A549 (cell line): ENCODE measurements at regions not wholly inside any gene's neighbourhood (a gene's known extent, or its start where the extent isn't known, plus 50 kb on each side); places are given as distances from the start of the nearest gene placed in this dataset.

ENCODE experiments used
- ATAC-seq, 2 experiments: fragments of 200-7000 bp in 1 of 2; fragments of >200 bp in 1 of 2; cut with Nextera tagmentation in 1 of 2; cut with Tn5 transposase in 1 of 2; 3 replicates each; pipeline versions ENCODE4 v1.8.0 to v1.9.1; 2018 to 2020; ENCODE audit warnings: mild to moderate bottlenecking in 1 of 2, moderate library complexity in 1 of 2
- CTCF ChIA-PET: fragments of 300-600 bp; sonication (Branson Sonifier 250); formaldehyde crosslinking; extraction: SDS; loops from one replicate; lab custom pipeline; 2021; ENCODE audit warnings: antibody characterized with exemption, inconsistent platforms; lab: Yijun Ruan, JAX
- POLR2A ChIA-PET: fragments of 350-600 bp; formaldehyde crosslinking; extraction: SDS; loops from one replicate; lab custom pipeline; 2021; ENCODE audit warnings: antibody characterized with exemption, inconsistent platforms; lab: Yijun Ruan, JAX
- DNase-seq, 2 experiments: peaks; one replicate each; pipeline versions ENCODE4 v3.0.0 to v3.0.0-alpha.2; 2011 to 2016; ENCODE audit warnings: low read depth in 1 of 2, low spot score in 1 of 2
- FAIRE-seq: peaks from 2 replicates; lab custom pipeline; 2011; peaks lifted over from hg19 to GRCh38; lab: Jason Lieb, UNC
- H3K27ac ChIP-seq, 2 experiments: fragments of >200 bp; sonication (Bioruptor Twin); formaldehyde crosslinking; 3 replicates each; pipeline ENCODE4 v1.5.1; 2016 to 2017
- H3K4me1 ChIP-seq: fragments of >200 bp; sonication (Bioruptor Twin); formaldehyde crosslinking; 3 replicates; pipeline ENCODE4 v1.6.1; 2016
- H3K4me2 ChIP-seq: fragments of >200 bp; sonication (Bioruptor Twin); formaldehyde crosslinking; 3 replicates; pipeline ENCODE4 v1.6.1; 2016
- H3K4me3 ChIP-seq: fragments of >200 bp; sonication (Bioruptor Twin); formaldehyde crosslinking; 3 replicates; pipeline ENCODE4 v1.5.1; 2016
- H3K9me3 ChIP-seq: fragments of >200 bp; sonication (Bioruptor Twin); formaldehyde crosslinking; 3 replicates; pipeline ENCODE4 v1.6.1; 2016
- BHLHE40 ChIP-seq: IDR thresholded peaks from 2 replicates; pipeline ENCODE4 v1.6.1; 2012; ENCODE audit warnings: low read depth, low read length, inconsistent platforms
- CHD2 ChIP-seq: fragments of 150-350 bp; IDR thresholded peaks from 2 replicates; pipeline ENCODE4 v1.6.1; 2014; ENCODE audit warnings: low read length; ENCODE audit not compliant: partially characterized antibody
- CHD4 ChIP-seq: fragments of 200-600 bp; sonication (generic); IDR thresholded peaks from 2 replicates; pipeline ENCODE4 v1.6.1; 2016; ENCODE audit warnings: antibody characterized with exemption, mild to moderate bottlenecking, borderline replicate concordance
- EHMT2 ChIP-seq: fragments of 200-600 bp; sonication (generic); IDR thresholded peaks from 2 replicates; pipeline ENCODE4 v1.6.1; 2016; ENCODE audit warnings: antibody characterized with exemption, low read depth, mild to moderate bottlenecking, moderate library complexity
- EP300 ChIP-seq, 2 experiments: fragments of >200 bp; sonication (Bioruptor Twin); formaldehyde crosslinking; IDR thresholded peaks; 2 replicates in 1 of 2; 3 replicates in 1 of 2; pipeline ENCODE4 v1.6.1; 2016 to 2017
- ESRRA ChIP-seq: fragments of 150-350 bp; IDR thresholded peaks from 2 replicates; pipeline ENCODE4 v1.6.1; 2014; ENCODE audit warnings: mild to moderate bottlenecking, low read length, borderline replicate concordance
- FOSB ChIP-seq: fragments of 250-450 bp; sonication (Bioruptor Pico); IDR thresholded peaks from 2 replicates; pipeline ENCODE4 v1.5.0; 2020; ENCODE audit warnings: mild to moderate bottlenecking, moderate library complexity
- HEYL ChIP-seq: fragments of 250-450 bp; sonication (Bioruptor Pico); IDR thresholded peaks from 2 replicates; pipeline ENCODE4 v1.8.0; 2021; ENCODE audit warnings: mild to moderate bottlenecking, moderate library complexity
- HOXB5 ChIP-seq: fragments of 250-450 bp; sonication (Bioruptor Pico); IDR thresholded peaks from 2 replicates; pipeline ENCODE4 v1.5.0; 2020; ENCODE audit warnings: mild to moderate bottlenecking, moderate library complexity
- JUN ChIP-seq, 2 experiments: fragments of >200 bp; sonication (Bioruptor Twin); formaldehyde crosslinking; IDR thresholded peaks; 2 replicates in 1 of 2; 3 replicates in 1 of 2; pipeline ENCODE4 v1.6.1; 2016 to 2017
- JUNB ChIP-seq: fragments of >200 bp; sonication (Bioruptor Twin); formaldehyde crosslinking; IDR thresholded peaks from 2 replicates; pipeline ENCODE4 v1.6.1; 2016
- KDM1A ChIP-seq: fragments of 200-600 bp; sonication (generic); IDR thresholded peaks from 2 replicates; pipeline ENCODE4 v1.6.1; 2016; ENCODE audit warnings: low read depth, mild to moderate bottlenecking
- KDM5A ChIP-seq: fragments of 200-600 bp; sonication (generic); IDR thresholded peaks from 2 replicates; pipeline ENCODE4 v1.6.1; 2016; ENCODE audit warnings: antibody characterized with exemption, mild to moderate bottlenecking
- MAZ ChIP-seq: fragments of 150-350 bp; IDR thresholded peaks from 2 replicates; pipeline ENCODE4 v1.6.1; 2014; ENCODE audit warnings: antibody characterized with exemption, low read depth, low read length, borderline replicate concordance
- NFE2L2 ChIP-seq: fragments of 150-350 bp; conservative IDR thresholded peaks from 2 replicates; pipeline ENCODE4 v1.6.1; 2014; ENCODE audit warnings: low read length
- NR3C1 ChIP-seq: fragments of >200 bp; sonication (Bioruptor Twin); formaldehyde crosslinking; IDR thresholded peaks from 3 replicates; pipeline ENCODE4 v1.6.1; 2017
- RFX5 ChIP-seq: fragments of 450-650 bp; IDR thresholded peaks from 2 replicates; pipeline ENCODE4 v1.7.1; 2014; ENCODE audit warnings: antibody characterized with exemption, mild to moderate bottlenecking, moderate library complexity
- RNF2 ChIP-seq: fragments of 200-600 bp; sonication (generic); IDR thresholded peaks from 2 replicates; pipeline ENCODE4 v1.6.1; 2016; ENCODE audit warnings: low read depth, mild to moderate bottlenecking, antibody characterized with exemption, moderate library complexity, borderline replicate concordance
- SMC3 ChIP-seq: fragments of >200 bp; sonication (Bioruptor Twin); formaldehyde crosslinking; IDR thresholded peaks from 3 replicates; pipeline ENCODE4 v1.6.1; 2018; ENCODE audit warnings: inconsistent platforms
- TP53 ChIP-seq: fragments of 250-450 bp; sonication (Bioruptor Pico); IDR thresholded peaks from 2 replicates; pipeline ENCODE4 v1.5.0; 2021; ENCODE audit warnings: mild to moderate bottlenecking, moderate library complexity
- ZC3H11A ChIP-seq: fragments of 450-650 bp; IDR thresholded peaks from 2 replicates; pipeline ENCODE4 v1.6.1; 2014; ENCODE audit warnings: antibody characterized with exemption, mild to moderate bottlenecking
- ZFP36 ChIP-seq: fragments of 450-650 bp; IDR thresholded peaks from 2 replicates; pipeline ENCODE4 v1.6.1; 2014; ENCODE audit warnings: borderline replicate concordance; ENCODE audit not compliant: partially characterized antibody
- ZNF302 ChIP-seq: fragments of 250-450 bp; sonication (Bioruptor Pico); IDR thresholded peaks from 2 replicates; pipeline ENCODE4 v1.9.0; 2021; ENCODE audit warnings: inconsistent platforms, mild to moderate bottlenecking, moderate library complexity
- WGBS: methylation state at CpG from one replicate; pipeline ENCODE4 v1.1.6; 2017; ENCODE audit errors: missing lambda C conversion rate; 5-methylcytosine and 5-hydroxymethylcytosine counted together
- TF ChIP-seq, protein P1 (sequence below): fragments of >200 bp; sonication (Bioruptor Twin); formaldehyde crosslinking; IDR thresholded peaks from 2 replicates; pipeline ENCODE4 v1.6.1; 2016
- TF ChIP-seq, protein P2 (sequence below): IDR thresholded peaks from 2 replicates; pipeline ENCODE4 v1.6.1; 2012
- TF ChIP-seq, protein P3 (sequence below): fragments of >200 bp; sonication (Bioruptor Twin); formaldehyde crosslinking; IDR thresholded peaks from 3 replicates; pipeline ENCODE4 v1.5.1; 2016
- TF ChIP-seq, protein P4 (sequence below): fragments of 250-450 bp; sonication (Bioruptor Pico); IDR thresholded peaks from 2 replicates; pipeline ENCODE4 v1.5.0; 2021; ENCODE audit warnings: mild to moderate bottlenecking, moderate library complexity, borderline replicate concordance
- TF ChIP-seq, protein P5 (sequence below): fragments of 150-350 bp; IDR thresholded peaks from 2 replicates; pipeline ENCODE4 v1.6.1; 2014; ENCODE audit warnings: low read depth, mild to moderate bottlenecking, low read length
- TF ChIP-seq, protein P6 (sequence below): fragments of 200-600 bp; sonication (generic); IDR thresholded peaks from 2 replicates; pipeline ENCODE4 v1.6.1; 2016; ENCODE audit warnings: antibody characterized with exemption, mild to moderate bottlenecking, moderate library complexity

DNA sequence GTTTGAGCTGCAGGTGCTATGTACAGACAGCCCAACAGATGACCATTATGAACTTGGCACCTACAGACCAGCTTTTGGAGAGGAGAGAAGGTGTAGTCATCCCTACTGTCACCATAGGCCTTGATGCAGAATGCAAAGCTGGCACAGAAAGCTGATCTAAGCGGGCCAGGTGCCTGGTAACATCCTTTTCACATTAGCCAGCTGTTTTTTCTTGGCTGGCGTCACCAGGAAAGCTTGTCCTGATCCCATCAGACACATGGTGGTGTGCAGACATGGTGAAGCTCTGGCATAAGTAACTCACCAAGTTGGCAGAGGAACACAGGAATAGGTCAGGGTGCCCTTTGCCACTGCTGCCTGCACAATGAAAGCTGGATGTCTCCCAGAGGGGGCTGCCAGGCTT is 97.2 kb upstream of the MB21D2 start:
- ATAC-seq (no peak), FAIRE-seq (no peak), DNase-seq (no peak)
- 39% methylated on average over 2 of the region's 2 CpGs for WGBS
- TF ChIP-seq EP300 (IDR thresholded peaks at IDR 0.05) (no peak), JUN (IDR thresholded peaks at IDR 0.05) (no peak), CHD2 (no peak), HEYL (CRISPR knock-in tag) (no peak), RFX5 (no peak), MAZ (no peak), ZNF302 (CRISPR knock-in tag) (no peak), ZC3H11A (no peak), KDM5A (no peak), ZFP36 (no peak), FOSB (CRISPR knock-in tag) (no peak), NR3C1 (no peak), SMC3 (no peak), HOXB5 (no peak), EHMT2 (no peak), KDM1A (no peak)
- TF ChIP-seq, protein P1, sequence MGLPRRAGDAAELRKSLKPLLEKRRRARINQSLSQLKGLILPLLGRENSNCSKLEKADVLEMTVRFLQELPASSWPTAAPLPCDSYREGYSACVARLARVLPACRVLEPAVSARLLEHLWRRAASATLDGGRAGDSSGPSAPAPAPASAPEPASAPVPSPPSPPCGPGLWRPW, result no peak
- TF ChIP-seq, protein P2, sequence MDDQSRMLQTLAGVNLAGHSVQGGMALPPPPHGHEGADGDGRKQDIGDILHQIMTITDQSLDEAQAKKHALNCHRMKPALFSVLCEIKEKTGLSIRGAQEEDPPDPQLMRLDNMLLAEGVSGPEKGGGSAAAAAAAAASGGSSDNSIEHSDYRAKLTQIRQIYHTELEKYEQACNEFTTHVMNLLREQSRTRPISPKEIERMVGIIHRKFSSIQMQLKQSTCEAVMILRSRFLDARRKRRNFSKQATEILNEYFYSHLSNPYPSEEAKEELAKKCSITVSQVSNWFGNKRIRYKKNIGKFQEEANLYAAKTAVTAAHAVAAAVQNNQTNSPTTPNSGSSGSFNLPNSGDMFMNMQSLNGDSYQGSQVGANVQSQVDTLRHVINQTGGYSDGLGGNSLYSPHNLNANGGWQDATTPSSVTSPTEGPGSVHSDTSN, result no peak
- ChIA-PET POLR2A (no interaction called here), CTCF (interaction anchor here (0.9 kb wide), 1 partner anchor 198 kb away, joined by 4 read pairs; no protein-coding TSS in a partner anchor)
- peaks cover 10% of the 10 kb centered on the region; the same call in 1 of the 3 replicates for H3K9me3 ChIP-seq
- no peak overlapping the region for H3K27ac ChIP-seq
- H3K4me3 ChIP-seq, result no peak overlapping the region
- no peak overlapping the region for H3K4me2 ChIP-seq
- no peaks in the 10 kb centered on the region for H3K4me1 ChIP-seq

DNA sequence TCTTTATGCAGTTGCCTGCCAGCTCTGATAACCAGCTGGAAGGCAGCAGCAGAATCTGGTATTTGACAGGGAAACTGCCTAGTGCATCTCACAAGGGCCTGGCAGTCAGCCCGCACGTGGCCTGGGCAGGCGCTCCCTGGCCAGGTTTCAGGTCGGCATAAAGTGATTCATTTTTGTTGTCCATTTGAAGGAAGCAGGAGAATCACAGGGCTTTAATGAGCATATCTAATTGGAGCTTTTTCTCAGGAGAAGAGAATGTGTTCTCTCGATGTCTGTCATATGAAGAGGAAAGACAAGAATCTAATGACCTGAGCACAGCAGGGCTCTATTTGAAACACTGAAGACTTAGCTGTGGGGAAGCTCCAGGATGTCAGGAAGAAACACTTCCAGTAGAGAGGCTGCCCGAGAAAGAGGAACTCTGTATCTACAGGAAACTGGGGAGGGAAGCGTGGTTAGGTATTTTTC is 98.8 kb upstream of the MB21D2 start:
- FAIRE-seq (no peak), DNase-seq (no peak), ATAC-seq (no peak)
- H3K4me1 ChIP-seq, result no peaks in the 10 kb centered on the region
- ChIA-PET CTCF (interaction anchor here (0.5 to 1.2 kb wide), 2 partner anchors 24 to 254 kb away, joined by 3 to 4 read pairs; no protein-coding TSS in a partner anchor), POLR2A (no interaction called here)
- H3K4me3 ChIP-seq, result no peak overlapping the region
- no peak overlapping the region for H3K27ac ChIP-seq
- H3K9me3 ChIP-seq, result peaks cover 10% of the 10 kb centered on the region; the same call in 1 of the 3 replicates
- 75% methylated on average over 7 of the region's 7 CpGs for WGBS
- no peak overlapping the region for H3K4me2 ChIP-seq
- TF ChIP-seq ESRRA (no peak), RNF2 (no peak), SMC3 (no peak), JUNB (no peak), CHD4 (no peak), TP53 (CRISPR knock-in tag) (no peak), JUN (IDR thresholded peaks at IDR 0.05) (no peak), HEYL (CRISPR knock-in tag) (no peak), BHLHE40 (no peak), NFE2L2 (no peak)
- TF ChIP-seq, protein P3, sequence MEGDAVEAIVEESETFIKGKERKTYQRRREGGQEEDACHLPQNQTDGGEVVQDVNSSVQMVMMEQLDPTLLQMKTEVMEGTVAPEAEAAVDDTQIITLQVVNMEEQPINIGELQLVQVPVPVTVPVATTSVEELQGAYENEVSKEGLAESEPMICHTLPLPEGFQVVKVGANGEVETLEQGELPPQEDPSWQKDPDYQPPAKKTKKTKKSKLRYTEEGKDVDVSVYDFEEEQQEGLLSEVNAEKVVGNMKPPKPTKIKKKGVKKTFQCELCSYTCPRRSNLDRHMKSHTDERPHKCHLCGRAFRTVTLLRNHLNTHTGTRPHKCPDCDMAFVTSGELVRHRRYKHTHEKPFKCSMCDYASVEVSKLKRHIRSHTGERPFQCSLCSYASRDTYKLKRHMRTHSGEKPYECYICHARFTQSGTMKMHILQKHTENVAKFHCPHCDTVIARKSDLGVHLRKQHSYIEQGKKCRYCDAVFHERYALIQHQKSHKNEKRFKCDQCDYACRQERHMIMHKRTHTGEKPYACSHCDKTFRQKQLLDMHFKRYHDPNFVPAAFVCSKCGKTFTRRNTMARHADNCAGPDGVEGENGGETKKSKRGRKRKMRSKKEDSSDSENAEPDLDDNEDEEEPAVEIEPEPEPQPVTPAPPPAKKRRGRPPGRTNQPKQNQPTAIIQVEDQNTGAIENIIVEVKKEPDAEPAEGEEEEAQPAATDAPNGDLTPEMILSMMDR, result no peak
- TF ChIP-seq, protein P4, sequence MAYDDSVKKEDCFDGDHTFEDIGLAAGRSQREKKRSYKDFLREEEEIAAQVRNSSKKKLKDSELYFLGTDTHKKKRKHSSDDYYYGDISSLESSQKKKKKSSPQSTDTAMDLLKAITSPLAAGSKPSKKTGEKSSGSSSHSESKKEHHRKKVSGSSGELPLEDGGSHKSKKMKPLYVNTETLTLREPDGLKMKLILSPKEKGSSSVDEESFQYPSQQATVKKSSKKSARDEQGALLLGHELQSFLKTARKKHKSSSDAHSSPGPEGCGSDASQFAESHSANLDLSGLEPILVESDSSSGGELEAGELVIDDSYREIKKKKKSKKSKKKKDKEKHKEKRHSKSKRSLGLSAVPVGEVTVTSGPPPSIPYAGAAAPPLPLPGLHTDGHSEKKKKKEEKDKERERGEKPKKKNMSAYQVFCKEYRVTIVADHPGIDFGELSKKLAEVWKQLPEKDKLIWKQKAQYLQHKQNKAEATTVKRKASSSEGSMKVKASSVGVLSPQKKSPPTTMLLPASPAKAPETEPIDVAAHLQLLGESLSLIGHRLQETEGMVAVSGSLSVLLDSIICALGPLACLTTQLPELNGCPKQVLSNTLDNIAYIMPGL, result no peak
- TF ChIP-seq, protein P5, sequence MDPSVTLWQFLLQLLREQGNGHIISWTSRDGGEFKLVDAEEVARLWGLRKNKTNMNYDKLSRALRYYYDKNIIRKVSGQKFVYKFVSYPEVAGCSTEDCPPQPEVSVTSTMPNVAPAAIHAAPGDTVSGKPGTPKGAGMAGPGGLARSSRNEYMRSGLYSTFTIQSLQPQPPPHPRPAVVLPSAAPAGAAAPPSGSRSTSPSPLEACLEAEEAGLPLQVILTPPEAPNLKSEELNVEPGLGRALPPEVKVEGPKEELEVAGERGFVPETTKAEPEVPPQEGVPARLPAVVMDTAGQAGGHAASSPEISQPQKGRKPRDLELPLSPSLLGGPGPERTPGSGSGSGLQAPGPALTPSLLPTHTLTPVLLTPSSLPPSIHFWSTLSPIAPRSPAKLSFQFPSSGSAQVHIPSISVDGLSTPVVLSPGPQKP, result no peak
- TF ChIP-seq, protein P6, sequence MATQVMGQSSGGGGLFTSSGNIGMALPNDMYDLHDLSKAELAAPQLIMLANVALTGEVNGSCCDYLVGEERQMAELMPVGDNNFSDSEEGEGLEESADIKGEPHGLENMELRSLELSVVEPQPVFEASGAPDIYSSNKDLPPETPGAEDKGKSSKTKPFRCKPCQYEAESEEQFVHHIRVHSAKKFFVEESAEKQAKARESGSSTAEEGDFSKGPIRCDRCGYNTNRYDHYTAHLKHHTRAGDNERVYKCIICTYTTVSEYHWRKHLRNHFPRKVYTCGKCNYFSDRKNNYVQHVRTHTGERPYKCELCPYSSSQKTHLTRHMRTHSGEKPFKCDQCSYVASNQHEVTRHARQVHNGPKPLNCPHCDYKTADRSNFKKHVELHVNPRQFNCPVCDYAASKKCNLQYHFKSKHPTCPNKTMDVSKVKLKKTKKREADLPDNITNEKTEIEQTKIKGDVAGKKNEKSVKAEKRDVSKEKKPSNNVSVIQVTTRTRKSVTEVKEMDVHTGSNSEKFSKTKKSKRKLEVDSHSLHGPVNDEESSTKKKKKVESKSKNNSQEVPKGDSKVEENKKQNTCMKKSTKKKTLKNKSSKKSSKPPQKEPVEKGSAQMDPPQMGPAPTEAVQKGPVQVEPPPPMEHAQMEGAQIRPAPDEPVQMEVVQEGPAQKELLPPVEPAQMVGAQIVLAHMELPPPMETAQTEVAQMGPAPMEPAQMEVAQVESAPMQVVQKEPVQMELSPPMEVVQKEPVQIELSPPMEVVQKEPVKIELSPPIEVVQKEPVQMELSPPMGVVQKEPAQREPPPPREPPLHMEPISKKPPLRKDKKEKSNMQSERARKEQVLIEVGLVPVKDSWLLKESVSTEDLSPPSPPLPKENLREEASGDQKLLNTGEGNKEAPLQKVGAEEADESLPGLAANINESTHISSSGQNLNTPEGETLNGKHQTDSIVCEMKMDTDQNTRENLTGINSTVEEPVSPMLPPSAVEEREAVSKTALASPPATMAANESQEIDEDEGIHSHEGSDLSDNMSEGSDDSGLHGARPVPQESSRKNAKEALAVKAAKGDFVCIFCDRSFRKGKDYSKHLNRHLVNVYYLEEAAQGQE, result no peak
